ENCODE measurements at regions not wholly inside any gene's neighbourhood (a gene's known extent, or its start where the extent isn't known, plus 50 kb on each side); places are given as distances from the start of the nearest gene placed in this dataset.

- in situ Hi-C loops (cut with MboI; ENCODE audit: low sequenced_read_pairs, unreplicated experiment) = no loop called here
- TF ChIP-seq CTCF (IDR thresholded peaks at IDR 0.05; ENCODE audit: borderline replicate concordance, control extremely low read depth, extremely low read depth, insufficient read depth, missing control alignments) = no peak
- DNase-seq (ENCODE audit: low spot score) = no peak
These were observed 58.1 kb upstream of the ENPP6 start for GRCh38 chr4:184275766-184276165.

GRCh38 chr4:184274286-184274951 is 56.7 kb upstream of the ENPP6 start:
- no peak for TF ChIP-seq CTCF (IDR thresholded peaks at IDR 0.05; ENCODE audit: borderline replicate concordance, control extremely low read depth, extremely low read depth, insufficient read depth, missing control alignments)
- in situ Hi-C loops (cut with MboI; ENCODE audit: low sequenced_read_pairs, unreplicated experiment) = no loop called here
- DNase-seq (ENCODE audit: low spot score) = no peak

DNA sequence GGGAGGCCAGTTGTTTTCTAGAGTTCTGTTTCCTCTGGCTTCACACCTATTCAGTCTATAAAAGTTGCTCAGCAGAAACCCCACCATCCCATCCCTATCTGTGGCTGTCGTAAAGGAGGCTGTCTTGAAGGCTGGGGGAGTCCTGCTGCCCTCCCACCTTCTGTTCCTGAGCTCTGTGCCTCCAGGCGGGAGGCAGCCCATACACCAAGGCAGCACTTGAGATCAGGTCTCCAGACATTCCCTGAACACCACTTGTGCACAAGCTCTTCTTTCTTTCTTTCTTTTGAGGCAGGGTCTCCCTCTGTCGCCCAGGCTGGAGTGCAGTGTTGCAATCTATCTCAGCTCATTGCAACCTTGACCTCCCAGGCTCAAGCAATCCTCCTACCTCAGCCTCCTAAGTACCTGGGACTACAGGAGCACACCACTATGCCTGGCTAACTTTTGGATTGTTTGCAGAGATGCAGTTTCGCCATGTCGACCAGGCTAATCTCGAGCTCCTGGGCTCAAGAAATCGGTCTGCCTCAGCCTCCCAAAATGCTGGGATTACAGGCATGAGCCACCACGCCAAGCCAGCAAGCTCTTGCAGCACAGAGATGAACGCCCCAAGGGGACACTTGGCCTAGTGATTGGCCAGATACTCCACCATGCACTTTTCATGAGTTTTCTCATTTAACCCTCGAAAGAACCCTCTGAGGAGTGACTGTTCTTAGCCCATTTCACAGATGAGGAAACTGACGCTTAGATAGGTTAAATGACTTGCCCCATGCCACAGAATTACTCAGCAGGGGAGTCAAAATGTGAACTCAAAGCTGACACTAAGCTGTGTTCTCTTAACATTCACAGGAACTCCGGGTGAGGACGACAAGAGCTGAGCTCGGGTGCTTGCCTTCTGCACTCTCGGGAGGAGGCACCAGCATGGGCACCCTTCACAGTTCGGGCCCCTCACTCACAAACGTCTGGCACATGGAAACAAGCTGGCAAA is 55.8 kb upstream of the ENPP6 start:
- in situ Hi-C loops (cut with MboI; ENCODE audit: low sequenced_read_pairs, unreplicated experiment) = no loop called here
- no peak for TF ChIP-seq CTCF (IDR thresholded peaks at IDR 0.05; ENCODE audit: borderline replicate concordance, control extremely low read depth, extremely low read depth, insufficient read depth, missing control alignments)
- DNase-seq (ENCODE audit: low spot score) = peak; percentile 36

GRCh38 chr4:184270808-184271413 is 53.2 kb upstream of the ENPP6 start:
- DNase-seq (ENCODE audit: low spot score) = no peak
- no peak for TF ChIP-seq CTCF (IDR thresholded peaks at IDR 0.05; ENCODE audit: borderline replicate concordance, control extremely low read depth, extremely low read depth, insufficient read depth, missing control alignments)
- in situ Hi-C loops (cut with MboI; ENCODE audit: low sequenced_read_pairs, unreplicated experiment) = no loop called here

- in situ Hi-C loops (cut with MboI; ENCODE audit: low sequenced_read_pairs, unreplicated experiment) = loop anchor here (10.0 kb wide), 2 partner anchors 265 to 375 kb away; partner anchors contain the start of genes CASP3 and PRIMPOL
- DNase-seq (ENCODE audit: low spot score) = no peak
- no peak for TF ChIP-seq CTCF (IDR thresholded peaks at IDR 0.05; ENCODE audit: borderline replicate concordance, control extremely low read depth, extremely low read depth, insufficient read depth, missing control alignments)
These were observed 52.3 kb upstream of the ENPP6 start for GRCh38 chr4:184269879-184270430.

GRCh38 chr4:184268584-184269160 is 51.0 kb upstream of the ENPP6 start:
- in situ Hi-C loops (cut with MboI; ENCODE audit: low sequenced_read_pairs, unreplicated experiment) = loop anchor here (10.0 kb wide), 2 partner anchors 266 to 376 kb away; partner anchors contain the start of genes CASP3 and PRIMPOL
- no peak for TF ChIP-seq CTCF (IDR thresholded peaks at IDR 0.05; ENCODE audit: borderline replicate concordance, control extremely low read depth, extremely low read depth, insufficient read depth, missing control alignments)
- no peak for DNase-seq (ENCODE audit: low spot score)
